NB4 (cell line): ENCODE measurements at regions not wholly inside any gene's neighbourhood (a gene's known extent, or its start where the extent isn't known, plus 50 kb on each side); places are given as distances from the start of the nearest gene placed in this dataset.

Experiments
- MYC ChIP-seq: IDR thresholded peaks from 2 replicates; pipeline ENCODE4 v1.6.1; 2011; ENCODE audit warnings: low read depth, low read length
- POLR2A ChIP-seq: IDR thresholded peaks from 2 replicates; pipeline ENCODE4 v1.6.1; 2011; ENCODE audit warnings: mild to moderate bottlenecking; ENCODE audit not compliant: insufficient read length; ENCODE audit errors: extremely low read depth
- TF ChIP-seq, protein P1 (sequence below): IDR thresholded peaks from one replicate; pipeline ENCODE4 v1.5.1; 2012; ENCODE audit warnings: low read depth, low read length

GRCh38 chr5:157924931-157925729 is 66.2 kb upstream of the CLINT1 start:
- TF ChIP-seq, protein P1, sequence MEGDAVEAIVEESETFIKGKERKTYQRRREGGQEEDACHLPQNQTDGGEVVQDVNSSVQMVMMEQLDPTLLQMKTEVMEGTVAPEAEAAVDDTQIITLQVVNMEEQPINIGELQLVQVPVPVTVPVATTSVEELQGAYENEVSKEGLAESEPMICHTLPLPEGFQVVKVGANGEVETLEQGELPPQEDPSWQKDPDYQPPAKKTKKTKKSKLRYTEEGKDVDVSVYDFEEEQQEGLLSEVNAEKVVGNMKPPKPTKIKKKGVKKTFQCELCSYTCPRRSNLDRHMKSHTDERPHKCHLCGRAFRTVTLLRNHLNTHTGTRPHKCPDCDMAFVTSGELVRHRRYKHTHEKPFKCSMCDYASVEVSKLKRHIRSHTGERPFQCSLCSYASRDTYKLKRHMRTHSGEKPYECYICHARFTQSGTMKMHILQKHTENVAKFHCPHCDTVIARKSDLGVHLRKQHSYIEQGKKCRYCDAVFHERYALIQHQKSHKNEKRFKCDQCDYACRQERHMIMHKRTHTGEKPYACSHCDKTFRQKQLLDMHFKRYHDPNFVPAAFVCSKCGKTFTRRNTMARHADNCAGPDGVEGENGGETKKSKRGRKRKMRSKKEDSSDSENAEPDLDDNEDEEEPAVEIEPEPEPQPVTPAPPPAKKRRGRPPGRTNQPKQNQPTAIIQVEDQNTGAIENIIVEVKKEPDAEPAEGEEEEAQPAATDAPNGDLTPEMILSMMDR: no peak
- no peak for TF ChIP-seq POLR2A
- no peak for TF ChIP-seq MYC
